NCI-H526 treated with DMSO at 0.1 percent for 48 hours (cell line): ENCODE measurements at regions not wholly inside any gene's neighbourhood (a gene's known extent, or its start where the extent isn't known, plus 50 kb on each side); places are given as distances from the start of the nearest gene placed in this dataset.
"Not testable (repeated sequence)": the region's sequence is repeated elsewhere in the genome, so short reads cannot be mapped to it uniquely, and the experiment has no call there.

Source experiments
- DNase-seq: peaks from one replicate; lab custom pipeline; 2025; lab: John Stamatoyannopoulos, UW

DNA sequence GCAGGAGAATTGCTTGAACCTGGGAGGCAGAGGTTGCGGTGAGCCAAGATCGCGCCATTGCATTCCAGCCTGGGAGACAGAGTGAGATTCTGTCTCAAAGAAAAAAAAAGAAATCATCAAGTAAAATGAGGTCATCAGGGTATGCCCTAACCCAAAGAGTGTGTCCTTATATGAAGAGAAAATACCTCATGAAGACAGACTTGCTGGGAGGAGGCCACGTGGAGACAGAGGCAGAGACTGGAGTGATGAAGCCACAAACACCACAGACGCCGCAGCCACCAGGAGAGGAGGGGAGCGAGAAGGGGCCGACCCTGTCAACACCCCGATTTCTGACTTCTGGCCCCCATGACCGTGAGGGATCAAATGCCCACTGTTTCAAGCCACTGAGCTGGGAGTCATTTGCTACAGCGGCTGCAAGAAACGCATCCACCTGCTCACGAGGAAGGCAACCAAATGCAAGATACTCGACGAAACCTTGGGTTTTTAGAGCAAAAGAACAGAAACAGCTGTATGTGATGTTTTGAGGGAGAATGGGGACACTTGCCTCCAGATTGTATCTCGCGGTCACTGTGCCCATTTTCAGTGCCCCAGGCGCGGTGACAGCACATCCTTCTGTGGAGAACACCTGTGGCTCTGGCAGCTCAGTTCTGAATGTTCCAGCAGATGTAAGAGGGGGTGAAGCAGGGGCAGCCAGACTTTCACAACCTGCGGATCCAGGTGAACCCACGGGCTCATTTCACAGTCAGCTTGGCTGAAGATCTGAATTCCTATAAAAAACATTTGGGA, 1317.2 kb downstream of the TBC1D22A start:
- no peak for DNase-seq

DNA sequence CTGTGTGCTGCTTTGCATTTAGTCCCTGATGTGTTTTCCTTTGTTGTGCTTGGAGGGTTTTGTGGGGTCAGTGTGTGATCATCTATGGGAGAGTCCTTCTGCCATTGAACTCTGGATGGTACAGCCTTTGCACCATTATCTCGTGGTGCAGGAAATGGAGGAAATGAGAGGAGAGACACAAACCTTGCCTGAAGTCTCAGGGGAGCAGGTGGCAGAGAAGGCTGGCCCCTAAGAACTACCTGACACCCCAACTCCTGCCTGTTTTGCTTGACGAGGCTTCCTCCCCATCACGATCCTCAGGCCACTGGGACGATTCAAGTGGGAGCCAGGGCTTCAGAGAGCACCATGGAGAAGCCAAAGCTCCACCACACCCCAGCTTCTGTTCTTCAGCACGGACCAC, 1316.4 kb downstream of the TBC1D22A start:
- DNase-seq = no peak

DNA sequence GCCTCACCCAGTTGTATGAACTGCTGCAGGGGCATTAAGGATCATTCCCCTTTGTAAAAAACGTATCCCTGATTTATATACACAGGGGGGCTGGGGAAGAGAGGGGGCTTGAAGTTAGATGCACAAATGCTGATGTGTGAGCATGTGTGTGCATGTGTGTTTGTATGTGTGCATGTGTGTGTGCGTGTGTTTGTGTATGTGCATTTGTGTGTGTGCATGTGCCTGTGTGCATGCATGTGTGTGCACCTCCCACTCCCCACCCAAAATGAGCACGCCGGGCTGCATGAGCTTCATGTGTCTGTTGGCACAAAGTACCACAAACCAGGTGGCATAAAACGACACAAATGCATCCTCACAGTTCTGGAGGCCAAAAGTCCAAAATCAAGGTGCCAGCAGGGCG, 1315.2 kb downstream of the TBC1D22A start:
- DNase-seq = no peak

DNA sequence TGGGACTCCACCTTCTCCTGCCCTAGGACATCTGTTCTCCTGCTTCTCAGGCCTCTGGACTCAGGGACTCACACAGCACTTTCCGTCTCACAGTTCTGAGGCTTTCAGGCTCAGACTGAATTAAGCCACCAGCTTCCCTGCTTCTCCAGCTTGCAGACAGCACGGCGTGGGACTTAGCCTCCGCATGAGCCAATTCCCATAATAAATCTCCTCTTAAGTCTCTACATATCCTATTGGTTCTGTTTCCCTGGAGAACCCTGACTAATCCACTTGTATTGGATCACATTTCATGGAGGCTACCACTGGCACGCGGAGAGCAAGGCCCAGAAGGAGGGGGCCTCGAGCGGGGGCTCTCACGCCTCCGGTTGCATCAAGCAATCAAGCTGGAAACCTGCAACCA, 1313.6 kb downstream of the TBC1D22A start:
- DNase-seq = no peak

DNA sequence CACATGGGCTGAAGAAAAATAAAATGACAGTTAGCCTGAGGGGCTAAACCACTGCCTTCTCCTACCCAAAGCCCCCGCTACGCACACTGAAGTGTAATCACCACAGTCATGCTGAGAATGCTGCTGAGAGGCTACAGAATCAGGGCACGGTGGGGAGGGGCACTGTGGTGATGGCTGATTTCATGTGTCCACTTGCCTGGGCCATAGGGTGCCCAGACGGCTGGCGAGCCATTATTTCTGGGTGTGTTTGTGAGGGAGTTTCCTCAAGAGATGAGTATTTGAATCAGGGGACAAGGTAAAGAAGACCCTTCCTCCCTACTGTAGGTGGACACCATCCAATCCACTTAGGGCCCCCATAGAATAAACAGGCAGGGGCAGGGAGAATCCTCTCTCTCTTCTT, 1313.2 kb downstream of the TBC1D22A start:
- no peak for DNase-seq

DNA sequence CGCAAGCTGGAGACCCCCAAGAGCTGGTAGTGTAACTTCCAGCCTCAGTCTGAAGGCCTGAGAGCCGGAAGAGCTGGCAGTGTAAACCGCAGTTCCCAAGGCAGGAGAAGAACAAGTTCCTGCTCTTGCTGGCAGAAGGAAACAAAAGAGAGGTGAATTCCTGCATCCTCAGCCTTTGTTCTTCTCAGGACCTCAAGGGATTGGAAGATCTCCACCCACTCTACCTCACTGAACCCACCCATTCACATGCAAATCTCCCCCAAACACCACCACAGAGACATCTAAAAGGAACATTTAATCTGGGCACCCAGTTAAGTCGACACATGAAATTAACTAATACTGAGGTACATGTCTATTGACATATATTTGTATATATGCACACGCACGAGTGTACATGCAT, 1310.3 kb downstream of the TBC1D22A start:
- DNase-seq = no peak

DNA sequence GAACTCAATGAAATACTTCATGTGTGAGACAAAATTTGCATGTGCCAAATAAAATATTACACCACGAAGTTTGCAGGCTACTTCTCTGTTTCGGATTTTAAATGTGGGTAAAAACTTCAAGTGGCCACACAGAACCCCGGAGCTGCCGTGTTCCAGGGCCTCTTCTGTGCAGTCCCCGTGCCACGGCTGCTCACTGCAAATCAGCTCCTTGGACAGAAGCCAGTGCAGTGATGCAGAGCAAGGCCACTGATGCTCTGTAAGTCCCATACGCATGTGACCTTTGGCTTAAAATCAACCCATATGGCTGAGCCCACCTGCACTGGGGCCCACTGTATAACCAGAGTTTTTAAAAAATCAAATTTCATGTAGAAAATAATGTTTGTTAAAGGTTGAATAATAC, 1309.4 kb downstream of the TBC1D22A start:
- DNase-seq = no peak

DNA sequence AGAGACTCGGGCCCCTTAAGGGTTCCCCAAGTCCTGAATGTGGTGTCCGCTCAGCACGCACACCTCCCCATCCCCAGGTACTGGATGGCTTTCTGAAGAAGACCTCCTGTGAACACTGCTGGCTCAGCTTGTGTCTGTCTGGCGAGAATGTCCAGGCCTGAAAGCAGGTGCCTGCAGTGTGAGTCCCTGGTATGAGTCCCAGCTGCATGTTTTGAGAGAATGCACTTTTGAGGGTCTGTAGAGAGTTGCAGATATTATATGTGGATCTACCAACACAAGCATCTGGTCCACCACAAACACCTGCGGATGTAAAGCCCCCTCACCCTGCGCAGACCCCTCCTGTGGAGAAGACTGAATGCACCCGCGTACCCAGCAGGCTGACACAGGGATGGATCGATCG, 1308.9 kb downstream of the TBC1D22A start:
- DNase-seq = no peak

DNA sequence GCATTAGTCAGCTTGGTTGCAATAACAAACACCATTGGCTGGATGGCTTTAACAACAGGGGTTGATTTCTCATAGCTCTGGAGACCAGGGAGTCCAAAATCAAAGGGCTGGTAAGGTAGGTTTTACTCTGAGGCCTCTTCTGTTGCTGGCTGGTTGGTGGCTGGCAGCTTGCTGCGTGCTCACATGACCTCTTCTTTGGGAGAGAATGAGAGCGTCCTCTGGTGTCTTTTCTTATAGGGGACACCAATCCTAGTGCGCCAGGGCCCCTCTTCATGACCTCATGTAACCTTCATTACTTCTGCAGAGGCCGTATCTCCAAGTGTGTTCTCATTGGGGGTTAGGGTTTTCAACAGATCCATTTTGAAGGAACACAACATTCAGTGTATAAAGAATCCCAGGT, 1308.3 kb downstream of the TBC1D22A start:
- DNase-seq = no peak

DNA sequence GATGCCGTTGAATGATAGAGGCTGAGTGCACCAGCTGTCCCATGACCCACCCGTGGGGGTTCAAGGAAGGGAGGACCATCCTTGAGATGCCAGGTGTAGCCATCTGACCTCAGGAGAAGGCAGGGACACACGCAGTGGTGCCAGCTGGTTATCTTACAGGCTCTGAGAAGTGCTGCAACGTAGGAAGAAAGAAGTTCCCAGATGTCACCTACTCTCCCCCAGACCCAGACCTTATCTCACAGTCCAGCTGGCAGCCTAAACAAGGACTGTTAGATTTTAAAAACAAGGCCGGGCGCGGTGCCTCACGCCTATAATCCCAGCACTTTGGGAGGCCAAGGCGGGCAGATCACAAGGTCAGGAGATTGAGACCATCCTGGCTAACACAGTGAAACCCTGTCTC, 1307.6 kb downstream of the TBC1D22A start:
- DNase-seq = no peak

DNA sequence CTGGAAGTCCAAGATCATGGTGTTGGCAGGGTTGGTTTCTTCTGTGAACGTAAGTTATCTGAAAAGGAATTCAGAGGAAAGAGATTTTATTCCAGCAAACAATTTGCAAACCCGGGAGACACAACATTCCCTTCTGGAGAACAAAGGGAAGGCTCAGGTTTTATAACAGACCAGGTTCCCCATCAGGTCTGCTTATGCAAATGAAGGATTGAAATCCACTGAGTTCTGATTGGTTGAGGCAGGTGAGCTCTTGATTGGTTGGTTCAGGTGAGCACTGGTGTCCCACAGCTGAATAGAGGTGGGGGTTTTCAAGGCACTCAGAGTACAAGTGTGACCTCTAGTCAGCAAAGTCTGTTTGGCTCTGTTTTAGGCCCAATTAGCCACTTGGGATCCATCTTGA, 1306.8 kb downstream of the TBC1D22A start:
- no peak for DNase-seq

DNA sequence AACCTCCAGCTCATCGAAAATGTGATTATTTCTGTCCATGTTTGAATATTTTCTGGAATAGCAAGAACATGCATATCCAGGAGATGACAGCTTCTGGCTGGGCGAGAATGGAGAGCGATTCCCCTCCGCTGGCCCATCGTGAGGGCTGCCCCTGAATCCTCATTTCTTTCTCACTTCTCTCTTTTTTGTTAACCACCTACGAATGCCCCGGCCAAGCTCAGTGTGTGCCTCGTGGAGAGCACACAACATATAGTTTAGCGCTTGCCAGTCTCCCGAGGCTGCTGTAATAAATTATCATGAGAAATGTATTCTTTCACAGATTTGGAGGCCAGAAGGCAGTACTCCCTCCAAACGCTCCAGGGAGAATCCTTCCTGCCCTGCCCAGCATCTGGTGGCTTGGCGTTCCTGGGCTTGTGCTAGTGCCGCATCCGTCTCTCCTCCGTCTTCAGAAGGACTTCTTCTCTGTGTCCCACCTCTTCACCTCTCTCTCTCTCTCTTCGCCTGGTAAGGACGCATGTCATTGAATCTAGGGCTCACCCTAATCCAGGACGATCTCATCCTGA, 1306.0 kb downstream of the TBC1D22A start:
- no peak for DNase-seq

DNA sequence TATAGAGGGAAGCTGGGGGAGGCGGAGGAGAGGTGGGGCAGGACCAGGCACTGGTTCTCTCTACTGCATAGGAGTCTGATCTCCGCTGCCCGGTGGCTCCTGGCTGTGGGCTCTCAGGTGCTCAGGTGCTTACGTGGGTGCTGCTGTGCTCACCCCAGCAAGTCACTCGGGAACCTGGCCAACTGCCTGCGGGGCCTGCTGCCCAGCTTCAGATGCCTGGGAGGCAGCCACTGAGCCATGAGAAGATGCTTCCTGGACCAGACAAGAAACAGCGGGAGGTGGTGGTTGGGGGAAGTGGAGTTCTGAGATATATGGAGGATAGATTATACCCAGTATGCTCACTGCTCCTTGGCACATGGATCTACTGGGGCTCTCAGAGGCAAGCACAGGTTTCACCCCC, 1303.4 kb downstream of the TBC1D22A start:
- DNase-seq = no peak

DNA sequence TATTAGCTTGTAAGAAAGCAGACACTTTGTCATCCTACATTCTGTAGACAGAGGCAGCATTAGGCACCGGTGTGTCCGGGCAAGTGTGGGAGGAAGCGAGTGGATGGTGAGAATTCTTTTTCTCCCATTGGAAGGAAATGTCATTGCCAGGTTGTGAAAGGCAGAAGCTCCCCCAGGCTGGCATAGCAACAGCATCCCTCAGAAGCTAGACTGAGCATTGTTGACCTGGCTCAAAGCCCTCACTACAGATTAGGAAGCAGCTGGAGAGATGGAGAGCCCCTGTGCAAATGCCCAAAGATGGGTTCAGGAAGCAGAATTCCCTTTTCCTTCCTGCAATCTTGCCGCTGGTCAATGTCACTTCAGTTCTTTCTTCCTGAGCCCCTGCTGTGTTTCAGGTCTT, 1299.3 kb downstream of the TBC1D22A start:
- no peak for DNase-seq

DNA sequence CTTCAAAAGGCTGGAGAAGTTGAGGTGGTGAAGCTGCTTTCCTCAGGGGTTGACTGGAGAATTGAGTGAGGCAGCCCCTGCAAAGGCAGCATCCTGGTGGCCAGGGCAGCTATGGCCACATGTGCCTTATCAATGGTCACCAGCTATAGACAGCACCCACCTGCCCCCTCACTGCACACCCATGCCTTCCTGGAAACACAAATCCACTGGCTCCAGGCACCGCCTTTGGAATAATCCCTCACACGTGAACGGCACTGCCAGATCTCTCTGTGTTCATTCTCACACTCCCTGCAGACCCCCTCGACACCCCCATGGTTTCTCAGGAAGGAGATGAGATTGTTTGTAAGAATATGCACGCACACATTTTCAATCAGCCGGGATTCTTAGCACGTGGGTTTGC, 1297.8 kb downstream of the TBC1D22A start:
- no peak for DNase-seq

DNA sequence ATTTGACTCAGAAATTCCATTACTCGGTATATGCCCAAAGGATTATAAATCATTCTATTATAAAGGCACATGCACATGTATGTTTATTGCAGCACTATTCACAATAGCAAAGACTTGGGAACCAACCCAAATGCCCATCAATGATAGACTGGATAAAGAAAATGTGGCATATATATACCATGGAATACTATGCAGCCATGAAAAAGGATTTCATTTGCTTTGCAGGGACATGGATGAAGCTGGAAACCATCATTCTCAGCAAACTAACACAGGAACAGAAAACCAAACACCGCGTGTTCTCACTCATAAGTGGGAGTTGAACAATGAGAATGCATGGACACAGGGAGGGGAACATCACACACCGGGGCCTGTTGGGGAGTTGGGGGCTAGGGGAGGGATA, 1297.1 kb downstream of the TBC1D22A start:
- not testable (repeated sequence) for DNase-seq

DNA sequence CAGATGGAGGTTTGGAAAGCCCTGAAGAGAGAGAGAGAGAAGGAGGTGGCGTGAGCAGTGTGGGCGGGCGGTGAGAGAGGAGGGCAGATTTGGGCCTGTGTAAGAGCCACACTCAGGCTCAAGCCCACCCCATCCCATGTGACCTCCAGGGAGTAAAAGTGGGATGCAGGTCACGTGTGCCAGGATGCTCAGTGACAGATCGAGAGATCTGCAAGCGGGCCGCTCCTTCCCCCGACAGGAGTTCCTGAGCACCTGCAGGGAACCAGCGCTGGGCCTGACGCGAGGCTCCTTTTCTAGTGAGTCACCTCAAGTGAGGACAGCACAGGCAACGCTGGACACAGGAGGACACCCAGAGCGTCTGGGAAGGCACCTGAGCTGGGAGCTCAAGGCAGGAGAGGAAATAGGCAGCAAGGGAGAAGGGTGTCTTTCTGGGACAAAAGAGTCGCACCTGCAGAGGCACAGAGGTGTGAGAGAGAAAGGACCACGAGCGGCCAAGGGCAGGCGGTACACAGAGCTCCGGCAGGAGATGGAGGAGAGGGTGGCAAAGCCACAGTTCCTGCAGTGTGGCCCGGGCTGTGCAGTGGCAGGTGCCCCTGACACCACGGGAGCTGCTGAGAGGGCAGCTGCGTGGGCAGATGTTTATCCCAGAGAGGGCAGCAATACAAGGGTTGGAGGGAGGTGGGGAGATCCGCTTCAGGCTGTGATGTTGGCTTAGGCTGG, 1294.8 kb downstream of the TBC1D22A start:
- DNase-seq = no peak

DNA sequence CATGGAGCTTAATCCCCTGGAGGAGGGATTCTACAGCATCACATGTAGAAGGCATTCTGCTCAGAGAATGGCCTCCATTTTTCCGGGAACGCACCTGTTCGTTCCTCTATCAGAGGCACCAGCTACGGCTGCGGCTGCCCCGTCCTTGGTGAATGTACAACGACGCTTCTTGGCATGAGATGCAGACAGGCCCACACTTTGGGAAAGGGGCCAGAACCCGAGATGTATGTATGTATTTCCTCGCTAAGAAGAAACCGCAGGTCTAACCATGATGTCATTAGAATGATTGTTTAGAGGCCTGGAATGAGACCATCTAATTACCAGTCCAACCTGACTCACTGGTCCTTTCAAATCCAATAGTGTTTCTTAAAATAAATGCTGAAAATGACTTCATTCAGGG, 1293.4 kb downstream of the TBC1D22A start:
- no peak for DNase-seq

DNA sequence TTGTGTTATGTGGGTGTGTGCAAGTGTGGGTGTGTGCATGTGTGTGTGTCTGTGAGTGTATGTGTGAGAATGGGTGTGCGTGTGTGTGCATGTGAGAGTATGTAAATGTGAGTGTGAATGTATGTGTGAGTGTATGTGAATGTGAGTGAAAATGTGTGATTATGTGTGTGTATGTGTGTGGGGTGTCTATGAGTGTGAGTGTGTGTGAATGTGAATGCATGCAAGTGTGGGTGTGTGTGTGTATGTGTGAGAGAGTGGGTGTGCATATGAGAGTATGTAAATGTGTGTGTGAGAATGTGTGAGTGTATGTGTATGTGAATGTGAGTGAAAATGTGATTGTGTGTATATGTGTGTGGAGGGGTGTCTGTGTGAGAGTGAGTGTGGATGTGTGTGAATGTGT, 1292.7 kb downstream of the TBC1D22A start:
- DNase-seq = no peak

DNA sequence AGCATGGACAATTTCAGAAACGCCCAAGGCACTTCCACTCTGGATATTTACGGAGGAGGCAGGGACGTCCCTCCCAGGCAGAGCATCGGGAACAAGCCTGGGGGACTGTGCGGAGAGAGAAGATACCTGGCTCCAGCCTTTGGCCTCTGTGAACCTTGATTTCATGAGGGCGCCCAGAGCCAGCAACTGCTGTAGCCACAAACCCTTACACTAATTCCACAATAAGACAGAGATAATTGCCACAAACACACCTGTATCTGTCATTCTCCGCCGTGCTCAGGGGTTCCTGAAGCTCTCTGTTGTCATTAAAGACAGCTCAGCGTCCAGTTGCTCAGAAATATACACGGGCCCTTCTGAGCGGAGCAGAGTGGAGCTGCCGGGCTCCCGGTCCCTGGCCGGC, 1292.1 kb downstream of the TBC1D22A start:
- no peak for DNase-seq

DNA sequence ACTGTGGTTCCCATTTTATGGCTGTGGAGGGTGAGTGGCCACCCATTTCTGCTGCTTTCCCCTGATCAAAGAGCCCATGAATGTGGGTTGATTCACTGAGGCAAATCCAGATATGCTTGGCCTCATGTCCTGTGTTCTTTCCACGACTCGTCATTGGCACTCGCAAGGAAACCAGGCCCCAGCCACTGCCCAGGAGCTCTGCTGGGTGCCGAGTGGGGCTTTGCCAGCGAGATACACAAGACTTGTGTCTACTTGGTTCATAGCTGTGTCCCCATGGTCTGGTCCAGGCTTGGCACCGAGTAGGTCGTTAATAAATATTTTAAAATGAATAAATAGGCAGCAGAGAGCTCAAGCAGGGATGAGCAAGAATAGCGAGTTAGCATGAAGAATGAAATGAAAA, 1291.5 kb downstream of the TBC1D22A start:
- no peak for DNase-seq

DNA sequence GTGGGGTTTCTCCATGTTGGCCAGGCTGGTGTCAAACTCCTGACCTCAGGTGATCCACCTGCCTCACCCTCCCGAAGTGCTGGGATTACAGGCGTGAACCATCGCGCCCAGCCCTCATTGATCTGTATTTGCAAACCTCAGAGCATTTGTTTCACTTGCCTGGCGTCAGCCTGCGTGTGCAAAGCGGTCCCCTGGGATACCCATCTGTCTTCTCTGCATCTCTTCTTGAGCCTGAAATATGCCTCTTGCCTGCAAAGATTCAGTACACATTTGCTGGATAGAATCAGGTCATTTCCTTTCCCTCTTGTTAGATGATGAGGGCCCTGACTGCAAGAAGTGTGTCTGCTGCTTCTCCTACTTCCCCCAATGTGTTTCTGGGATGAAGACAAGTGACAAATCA, 1291.0 kb downstream of the TBC1D22A start:
- no peak for DNase-seq

DNA sequence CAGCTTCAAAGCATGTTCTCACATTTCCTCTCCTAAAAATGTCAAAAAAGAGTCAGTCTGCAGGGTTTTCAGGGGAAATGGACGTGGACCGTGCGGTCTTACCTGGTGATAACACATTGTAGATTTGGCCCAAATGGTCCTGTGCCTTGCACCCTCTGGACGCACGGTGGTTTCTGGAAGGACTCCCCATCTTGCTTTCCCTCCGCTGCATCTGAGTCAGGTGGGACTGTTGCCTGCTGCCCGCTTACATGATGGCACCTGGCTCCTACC, 1290.1 kb downstream of the TBC1D22A start:
- DNase-seq = no peak
